ENCODE measurements at regions not wholly inside any gene's neighbourhood (a gene's known extent, or its start where the extent isn't known, plus 50 kb on each side); places are given as distances from the start of the nearest gene placed in this dataset.
"Not testable (repeated sequence)": the region's sequence is repeated elsewhere in the genome, so short reads cannot be mapped to it uniquely, and the experiment has no call there.

DNA sequence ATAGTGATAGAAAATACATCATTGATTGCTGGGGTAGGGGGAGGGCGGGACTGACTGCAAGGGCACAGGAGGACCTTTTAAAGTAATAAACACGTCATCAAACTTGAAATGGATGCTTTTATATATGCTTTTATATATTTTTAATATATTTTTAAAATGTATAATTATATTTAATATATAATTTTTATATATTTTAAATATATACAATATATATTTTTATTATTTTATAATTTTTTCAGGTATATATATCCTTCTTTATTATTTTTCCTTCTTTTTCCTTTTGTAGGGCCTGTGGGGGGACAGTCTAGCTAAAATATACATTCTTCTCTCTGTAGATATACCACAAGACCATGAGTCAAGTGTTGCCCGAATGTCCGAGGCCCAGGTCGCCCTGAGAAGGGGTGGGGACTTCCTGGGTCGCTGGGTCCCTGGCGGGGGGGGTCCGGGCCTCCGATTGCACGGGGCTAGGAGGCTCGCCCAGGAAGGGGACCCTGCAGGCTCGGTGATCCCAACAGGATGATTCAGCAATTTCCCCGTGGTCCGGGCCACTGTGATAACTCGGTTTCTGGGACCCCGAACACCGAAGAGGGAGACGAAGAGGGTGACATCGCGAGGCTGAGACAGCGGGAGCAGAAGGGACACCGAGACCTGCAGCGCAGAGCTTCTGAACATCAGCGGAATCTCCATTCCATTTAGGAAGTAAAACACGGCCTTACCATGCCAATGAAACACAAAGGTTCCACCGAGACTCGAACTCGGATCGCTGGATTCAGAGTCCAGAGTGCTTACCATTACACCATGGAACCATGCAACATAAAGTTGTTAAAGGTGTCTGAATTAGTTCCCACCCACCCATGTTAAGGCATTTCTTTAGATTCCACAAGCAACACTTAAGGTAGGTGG, 112.5 kb upstream of the NBPF11 start:
- DNase-seq (ENCODE audit: low spot score), result peak; percentile 8

DNA sequence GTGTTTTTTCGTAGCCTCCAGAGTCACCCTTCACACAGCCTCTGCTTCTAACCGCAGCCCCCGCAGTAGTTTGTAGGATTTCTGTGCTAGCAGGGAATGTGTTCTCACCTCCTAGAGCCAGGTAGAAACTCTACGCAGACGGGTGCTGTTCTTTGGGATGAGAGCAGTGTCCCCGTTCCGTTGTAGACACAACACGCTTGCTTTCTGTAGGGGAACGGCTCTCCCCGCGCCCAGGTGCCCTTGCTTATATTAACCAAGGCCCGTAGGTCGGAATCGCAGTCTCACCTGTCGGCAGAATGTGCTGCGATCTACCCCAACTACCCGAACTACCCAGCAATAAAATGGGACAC, 111.8 kb upstream of the NBPF11 start:
- peak; percentile 10 for DNase-seq (ENCODE audit: low spot score)

DNA sequence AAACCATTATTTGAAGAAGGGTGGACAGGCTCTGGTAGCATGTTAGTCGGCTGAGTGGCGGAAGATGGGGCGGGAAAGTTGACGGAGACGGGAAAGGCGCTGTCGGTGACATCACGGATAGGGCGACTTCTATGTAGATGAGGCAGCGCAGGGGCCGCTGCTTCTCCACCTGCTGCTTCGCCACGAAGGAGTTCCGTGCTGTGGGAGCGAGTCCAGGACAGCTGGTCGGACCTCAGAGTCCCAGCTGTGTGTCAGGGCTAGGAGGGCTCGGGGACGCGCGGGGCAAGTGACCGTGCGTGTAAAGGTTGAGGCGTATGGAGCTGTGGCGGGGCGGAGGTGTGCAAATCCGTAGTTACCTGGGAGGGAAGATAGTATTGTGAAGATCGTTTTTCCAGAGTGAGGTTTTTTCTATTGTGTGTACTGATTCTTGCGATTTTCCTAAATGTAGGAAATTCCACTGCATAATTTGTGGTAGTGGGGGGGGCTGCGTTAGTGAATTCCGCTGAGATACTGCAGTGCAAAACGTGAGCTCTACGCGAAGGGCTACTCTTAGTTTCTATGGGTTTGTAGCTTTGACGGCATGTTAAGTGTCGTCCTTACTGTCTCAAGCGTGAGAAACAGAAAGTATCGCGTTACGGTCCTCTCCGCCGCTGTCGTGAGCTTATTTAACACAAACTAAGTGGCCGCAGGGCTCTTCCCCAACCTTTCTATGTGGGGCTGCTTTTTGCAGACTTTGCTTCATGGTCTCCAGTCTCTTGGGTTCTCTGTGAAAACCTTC, 111.2 kb upstream of the NBPF11 start:
- DNase-seq (ENCODE audit: low spot score), result peak; percentile 55

DNA sequence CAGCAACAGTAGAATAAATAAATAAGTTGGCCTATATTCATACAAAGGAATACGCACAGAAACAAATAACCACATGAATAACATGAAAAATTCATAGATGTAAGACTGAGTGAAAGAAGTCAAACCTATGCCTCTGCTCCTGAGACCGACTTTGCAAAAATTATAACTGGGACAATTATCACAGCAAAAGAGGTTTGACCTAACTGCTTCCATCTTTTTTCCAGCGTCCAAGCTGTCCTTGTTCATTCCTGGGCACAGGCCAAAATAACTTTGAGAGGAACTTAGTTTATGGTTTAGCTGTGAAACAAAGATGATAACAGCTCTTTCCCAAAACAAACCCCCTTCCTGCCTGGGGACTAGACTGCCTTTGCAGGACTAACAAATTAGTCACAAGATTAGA, 109.6 kb upstream of the NBPF11 start:
- DNase-seq (ENCODE audit: low spot score), result not testable (repeated sequence)

DNA sequence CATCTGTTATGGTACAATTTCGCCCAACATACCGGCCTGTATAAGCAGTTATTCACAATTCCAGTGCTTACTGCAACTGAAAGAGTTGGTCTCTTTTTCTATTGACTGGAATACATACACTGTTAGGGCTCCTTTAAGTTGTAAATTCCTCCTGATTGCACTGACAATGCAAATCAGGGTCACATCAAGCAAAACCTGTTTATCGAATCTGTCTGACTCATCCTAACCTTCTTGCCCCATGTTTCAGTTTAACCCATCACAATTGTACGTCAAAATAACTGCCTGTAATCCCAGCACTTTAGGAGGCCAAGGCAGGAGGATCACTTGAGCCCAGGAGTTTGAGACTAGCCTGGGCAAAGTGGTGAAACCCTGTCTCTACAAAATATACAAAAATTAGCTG, 105.8 kb upstream of the NBPF11 start:
- DNase-seq (ENCODE audit: low spot score), result not testable (repeated sequence)

DNA sequence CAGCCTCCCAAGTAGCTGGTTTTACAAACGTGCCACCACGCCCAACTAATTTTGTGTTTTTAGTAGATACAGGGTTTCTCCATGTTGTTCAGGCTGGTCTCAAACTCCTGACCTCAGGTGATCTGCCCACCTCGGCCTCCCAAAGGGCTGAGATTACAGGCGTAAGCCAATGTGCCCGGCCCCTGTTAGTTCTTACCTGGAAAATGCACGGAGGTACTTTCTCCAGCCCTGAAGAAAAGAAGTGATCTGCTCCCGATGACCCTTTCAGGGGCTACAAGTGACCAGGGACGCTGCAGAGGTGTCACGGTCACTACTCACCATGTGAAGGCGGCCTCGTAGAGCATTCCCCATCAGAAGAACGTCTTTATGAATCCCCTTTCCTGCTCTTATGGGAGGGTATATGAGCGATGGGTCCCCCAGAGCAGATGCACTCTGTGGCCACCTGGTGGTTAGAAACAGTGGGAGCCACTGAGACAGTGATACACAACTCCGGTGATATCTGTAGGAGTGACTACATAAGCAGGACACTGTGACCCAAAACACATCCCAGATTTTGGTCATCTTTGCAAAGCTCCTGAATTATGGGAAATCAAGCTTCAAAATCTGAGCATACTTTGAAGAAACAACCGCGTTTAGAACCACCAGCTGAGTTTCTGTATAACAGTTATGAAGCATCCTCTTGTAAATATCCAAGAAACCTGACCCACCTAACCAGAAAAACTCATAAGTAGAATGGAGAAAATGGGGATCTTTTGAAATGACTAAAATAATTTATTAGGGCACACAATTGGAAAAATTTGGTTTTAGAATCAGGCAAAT, 102.7 kb upstream of the NBPF11 start:
- DNase-seq (ENCODE audit: low spot score), result not testable (repeated sequence)

DNA sequence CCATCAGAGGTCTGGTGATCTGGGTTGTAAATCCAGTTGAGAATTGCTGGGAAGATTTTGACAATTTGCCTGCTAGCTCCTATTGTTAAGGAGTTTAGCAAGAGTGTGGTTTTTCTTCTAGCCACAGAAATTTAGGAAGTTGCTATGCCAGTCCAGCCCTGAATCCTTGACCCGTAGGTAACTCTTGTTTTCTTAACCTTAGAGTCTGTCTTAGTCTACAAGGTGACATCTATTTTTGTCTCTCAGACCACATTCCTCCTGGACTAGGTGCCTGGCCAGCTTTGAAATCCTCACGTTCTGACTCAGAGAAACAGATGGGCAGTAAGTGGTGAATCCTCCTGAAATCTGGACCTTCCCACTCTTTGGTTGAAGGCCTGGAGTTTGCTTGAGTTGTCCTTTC, 101.7 kb upstream of the NBPF11 start:
- DNase-seq (ENCODE audit: low spot score), result not testable (repeated sequence)

DNA sequence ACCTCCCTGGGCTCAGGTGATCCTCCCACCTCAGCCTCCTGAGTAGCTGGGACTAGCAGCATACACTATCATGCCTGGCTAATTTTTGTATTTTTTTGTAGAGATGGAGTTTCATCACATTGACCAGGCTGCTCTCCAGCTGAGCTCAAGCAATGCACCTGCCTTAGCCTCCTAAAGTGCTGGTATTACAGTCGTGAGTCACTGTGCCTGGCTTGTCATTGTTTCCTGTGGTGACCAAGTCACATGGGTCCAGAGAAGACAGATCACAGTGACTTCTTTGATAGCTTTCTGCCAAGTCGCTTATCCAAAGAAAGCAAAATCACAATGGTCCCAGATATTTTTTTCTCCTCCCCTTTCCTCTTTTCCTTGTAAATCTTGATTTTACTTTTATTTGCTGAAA, 96.7 kb upstream of the NBPF11 start:
- not testable (repeated sequence) for DNase-seq (ENCODE audit: low spot score)

DNA sequence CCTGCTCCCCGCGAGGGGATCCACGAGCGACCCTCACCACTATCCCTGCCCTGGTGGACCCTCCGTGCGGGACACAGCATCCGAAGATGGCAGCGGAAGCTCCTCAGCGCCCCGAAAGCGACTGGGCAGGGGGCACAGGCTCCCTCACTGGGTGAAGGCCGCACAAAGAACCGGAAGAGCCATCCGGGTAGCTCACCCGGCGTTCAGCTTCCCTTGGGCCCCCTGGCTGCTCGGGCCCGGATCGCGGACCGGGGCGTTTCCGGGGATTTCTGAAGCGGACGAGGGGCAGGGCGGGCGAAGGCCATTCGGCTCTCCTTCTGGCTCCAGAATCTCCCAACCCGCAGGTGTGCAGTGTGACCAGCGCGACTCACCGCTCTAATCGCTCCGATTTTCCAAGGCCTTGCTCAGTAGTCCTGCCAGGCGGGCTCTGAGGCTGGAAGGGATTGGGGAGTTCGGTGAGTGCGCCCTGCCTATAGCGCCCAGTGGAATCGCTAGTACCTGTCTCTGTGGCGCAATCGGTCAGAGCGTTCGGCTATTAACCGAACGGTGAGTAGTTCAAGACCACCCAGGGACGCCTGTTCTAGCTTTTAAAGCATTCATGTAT, 94.3 kb upstream of the NBPF11 start:
- not testable (repeated sequence) for DNase-seq (ENCODE audit: low spot score)

DNA sequence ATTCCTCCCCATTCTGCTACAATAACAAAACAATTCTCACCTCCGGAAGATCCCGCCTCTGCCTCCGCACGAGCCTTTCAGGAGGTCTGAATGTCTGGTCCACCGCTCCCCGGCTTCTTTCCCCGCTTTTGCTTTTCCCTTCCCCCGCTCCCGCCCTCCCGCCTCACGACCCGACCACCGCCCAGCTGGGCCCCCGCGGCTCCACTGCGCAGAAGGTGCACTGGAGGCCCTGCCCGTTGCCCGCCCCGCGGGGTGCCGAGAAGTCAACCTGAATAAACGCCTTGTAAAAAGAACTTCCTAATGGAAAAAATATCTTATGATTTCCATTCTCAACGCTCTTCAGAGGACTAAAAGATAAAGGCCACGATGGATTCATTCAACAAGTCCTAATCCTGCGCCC, 93.8 kb upstream of the NBPF11 start:
- DNase-seq (ENCODE audit: low spot score), result not testable (repeated sequence)

DNA sequence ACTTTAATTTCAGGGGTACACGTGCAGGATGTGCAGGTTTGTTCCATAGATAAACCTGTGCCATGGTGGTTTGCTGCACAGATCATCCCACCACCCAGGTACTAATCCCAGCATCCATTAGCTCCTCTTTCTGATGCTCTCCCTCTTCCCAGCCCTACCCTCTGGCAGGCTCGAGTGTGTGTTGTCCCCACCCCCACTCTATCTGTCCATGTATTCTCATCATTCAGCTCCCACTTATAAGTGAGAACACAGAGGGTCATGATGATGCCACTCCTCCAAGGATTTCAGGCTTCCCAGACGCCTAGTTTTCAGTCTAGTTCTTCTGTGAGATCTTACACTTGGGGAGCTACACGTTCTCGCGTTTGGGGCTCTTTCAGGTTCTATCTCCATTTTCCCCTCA, 93.4 kb upstream of the NBPF11 start:
- not testable (repeated sequence) for DNase-seq (ENCODE audit: low spot score)

DNA sequence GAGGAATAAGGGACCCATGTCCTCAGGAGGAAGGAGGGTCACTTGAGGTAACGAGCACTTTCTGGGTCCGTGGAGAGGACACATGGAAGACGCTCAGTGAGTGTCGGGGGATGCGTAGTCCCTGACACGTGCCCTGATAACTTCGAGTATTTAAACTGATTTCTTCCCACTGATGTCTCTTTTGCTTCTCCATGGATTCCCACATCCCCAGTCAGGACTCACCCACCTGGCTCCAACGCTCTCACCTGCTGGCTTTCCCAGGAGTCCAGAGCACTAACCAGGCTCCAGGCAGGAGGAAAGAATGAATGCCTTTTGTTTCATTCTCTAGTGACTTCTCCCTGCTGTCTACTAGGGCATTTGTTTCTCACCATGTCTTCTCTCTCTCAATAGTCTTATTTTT, 81.2 kb upstream of the NBPF11 start:
- DNase-seq (ENCODE audit: low spot score), result not testable (repeated sequence)

DNA sequence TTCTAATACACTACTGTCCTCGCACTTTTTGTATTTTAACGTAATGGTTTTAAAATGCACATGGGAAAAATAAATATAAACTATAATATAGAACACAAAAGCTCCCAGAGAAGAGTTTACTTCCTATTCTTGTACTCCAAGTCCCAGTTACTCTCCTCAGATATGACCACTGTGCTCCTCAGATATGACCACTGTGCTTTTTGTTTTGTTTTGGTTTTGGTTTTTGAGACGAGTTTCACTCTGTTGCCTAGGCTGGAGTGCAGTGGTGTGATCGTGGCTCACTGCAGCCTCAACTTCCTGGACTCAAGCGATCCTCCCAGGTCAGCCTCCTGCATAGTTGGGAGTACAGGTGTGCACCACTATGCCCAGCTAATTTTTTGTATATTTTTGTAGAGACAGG, 76.8 kb upstream of the NBPF11 start:
- not testable (repeated sequence) for DNase-seq (ENCODE audit: low spot score)

DNA sequence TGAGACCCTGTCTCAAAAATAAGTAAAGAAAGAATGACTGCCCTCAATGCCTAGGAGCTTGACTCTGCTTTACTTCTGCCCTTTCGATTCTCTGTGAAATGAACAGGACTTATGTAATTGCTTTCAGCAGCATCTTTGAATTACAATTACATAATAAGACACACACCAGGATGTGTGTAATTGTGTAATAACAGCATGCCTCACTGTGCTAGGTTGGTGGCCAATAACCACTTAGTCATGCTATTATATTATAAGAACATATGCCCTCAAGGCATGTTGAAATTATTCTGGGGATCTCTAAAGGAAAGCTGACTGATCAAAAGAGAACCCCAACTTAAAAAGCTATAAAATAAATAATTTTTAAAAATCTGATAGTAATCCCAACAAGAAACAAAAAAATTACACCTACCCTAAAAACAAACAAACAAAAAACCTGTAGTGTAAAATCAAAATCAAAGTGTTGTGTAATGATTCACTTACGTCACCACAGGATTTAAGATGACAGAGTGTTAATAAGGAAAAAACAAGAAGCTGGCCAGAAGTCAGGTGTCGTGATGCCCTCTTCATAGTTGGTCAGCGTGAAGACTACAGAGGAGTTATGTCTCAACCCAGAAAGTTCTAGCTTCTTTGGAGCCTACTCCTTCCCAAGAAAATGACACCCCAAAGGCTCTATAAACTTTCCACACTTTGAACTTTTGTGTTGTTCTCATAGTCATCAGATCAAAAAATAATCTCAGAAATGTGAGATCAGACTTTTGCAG, 70.5 kb upstream of the NBPF11 start:
- not testable (repeated sequence) for DNase-seq (ENCODE audit: low spot score)

DNA sequence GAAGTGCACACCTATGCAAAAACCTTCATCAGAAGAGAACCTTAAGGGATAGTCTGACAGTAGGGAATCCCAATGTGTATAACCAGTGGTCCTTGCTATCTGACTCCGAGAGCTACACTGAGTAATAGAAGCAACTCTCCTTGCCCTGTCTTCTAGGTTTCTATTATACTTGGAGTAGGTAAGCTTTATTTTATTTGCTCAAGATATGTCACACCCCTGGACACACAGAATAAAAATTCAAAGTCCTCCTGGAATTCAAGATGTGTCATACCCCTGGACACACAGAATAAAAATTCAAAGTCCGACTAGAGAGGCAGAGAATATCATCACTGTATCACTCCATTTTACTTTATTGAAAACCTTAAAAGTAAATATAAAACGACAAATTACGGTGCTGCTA, 69.5 kb upstream of the NBPF11 start:
- not testable (repeated sequence) for DNase-seq (ENCODE audit: low spot score)

DNA sequence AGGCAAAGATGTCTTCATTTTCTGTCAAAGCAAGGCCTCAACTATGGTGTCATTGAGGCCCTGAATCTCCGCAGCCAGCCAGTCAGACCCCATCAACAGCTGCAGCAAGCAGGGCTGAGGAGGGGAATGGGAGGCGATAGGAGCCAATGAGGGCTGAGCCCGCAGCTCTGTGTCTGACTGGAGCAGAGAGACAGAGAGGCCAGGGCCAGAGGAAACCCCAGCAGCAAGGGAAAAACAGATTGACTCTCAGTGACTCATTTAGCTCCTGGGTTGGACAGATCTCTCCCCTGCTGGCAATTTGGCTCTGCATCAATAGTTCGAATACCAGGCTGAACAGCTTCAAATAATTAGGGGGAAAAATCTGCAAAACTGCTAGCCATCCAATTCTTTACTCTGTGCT, 67.1 kb upstream of the NBPF11 start:
- not testable (repeated sequence) for DNase-seq (ENCODE audit: low spot score)

DNA sequence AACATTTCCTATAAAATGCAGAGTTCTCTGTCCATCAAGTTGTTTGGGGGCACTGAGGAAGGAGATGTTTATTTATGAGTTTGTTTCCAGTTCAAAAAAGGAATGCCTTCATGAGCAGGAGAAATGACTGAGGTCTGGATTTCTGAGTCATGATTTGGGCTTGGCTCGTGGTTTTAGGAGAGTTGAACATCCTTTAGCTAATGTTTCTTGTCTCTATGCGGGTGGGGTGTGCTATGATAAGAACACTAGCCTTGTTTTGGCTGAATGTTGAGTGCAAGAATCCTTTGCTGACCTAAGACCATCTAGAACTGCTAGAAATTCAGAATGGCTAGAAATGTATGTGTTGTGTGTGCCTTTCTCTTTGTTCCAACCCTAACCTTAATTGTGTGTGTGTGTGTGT, 59.1 kb upstream of the NBPF11 start:
- not testable (repeated sequence) for DNase-seq (ENCODE audit: low spot score)

DNA sequence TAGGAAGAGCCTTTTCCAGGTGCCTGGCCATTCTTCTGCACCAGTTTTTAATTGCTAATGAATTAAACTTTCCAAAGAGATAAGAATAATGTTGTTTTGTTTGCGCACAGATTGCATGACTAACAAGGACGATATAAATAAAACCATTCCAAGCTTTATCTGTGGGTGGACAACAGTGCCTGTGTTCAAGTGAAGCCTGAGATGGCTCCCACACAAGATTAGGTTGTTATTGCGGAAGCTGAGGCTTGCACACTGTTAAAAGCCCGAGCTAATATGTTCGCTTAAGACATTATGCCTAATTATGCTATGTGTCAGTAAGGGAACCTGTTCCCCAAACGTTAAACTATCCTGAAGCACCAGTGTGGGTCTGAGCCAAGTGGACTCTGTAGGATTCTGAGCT, 58.5 kb upstream of the NBPF11 start:
- DNase-seq (ENCODE audit: low spot score), result not testable (repeated sequence)

DNA sequence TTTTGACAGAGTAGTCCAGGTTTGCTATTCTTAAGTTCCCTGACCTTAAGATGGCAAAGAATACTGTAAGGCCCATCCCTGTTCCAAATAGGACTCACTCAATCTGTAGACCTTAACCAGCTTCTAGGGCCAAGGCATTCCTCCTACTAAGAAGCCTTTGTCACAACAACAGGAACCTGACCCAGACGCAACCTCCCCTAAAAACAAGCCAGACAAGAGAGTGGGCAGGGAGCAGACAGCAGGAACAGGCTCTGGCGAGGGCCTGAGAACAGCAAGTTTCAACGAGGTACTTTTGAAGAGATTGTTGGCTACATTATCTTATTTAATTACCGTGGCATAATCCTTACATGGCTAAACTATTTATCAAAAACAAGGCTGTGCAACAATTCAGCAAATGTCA, 58.1 kb upstream of the NBPF11 start:
- DNase-seq (ENCODE audit: low spot score), result not testable (repeated sequence)

DNA sequence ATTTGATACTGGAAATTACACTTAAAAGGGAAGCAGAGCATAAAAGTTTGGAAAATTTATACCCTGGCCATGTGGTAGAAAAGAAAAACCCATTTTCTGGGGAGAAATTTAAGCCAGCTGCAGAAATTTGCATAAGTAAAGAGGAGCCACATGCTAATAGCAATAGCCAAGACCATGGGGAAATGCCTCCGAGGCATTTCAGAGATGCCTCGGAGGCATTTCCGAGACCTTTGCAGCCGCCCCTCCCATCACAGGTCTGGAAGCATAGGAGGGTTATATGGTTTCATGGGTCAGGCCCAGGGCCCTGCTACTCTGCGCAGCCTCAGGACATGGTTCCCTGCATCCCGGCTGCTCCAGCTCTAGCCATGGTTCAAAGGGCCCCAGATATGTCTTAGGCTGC, 49.9 kb upstream of the NBPF11 start:
- not testable (repeated sequence) for DNase-seq (ENCODE audit: low spot score)
